Stimulated activated CD8-positive, alpha-beta memory T cell treated with anti-CD3 and anti-CD28 coated beads, Interleukin-7, amount 100 ng/mL, for 4 hours (primary cell): ENCODE measurements at regions not wholly inside any gene's neighbourhood (a gene's known extent, or its start where the extent isn't known, plus 50 kb on each side); places are given as distances from the start of the nearest gene placed in this dataset.
"Not testable (repeated sequence)": the region's sequence is repeated elsewhere in the genome, so short reads cannot be mapped to it uniquely, and the experiment has no call there.

ENCODE experiments used
- DNase-seq, 2 donors: peaks; one replicate each; pipeline ENCODE4 v3.0.0-alpha.2; 2020; ENCODE audit warnings: low read depth in 2 of 2

DNA sequence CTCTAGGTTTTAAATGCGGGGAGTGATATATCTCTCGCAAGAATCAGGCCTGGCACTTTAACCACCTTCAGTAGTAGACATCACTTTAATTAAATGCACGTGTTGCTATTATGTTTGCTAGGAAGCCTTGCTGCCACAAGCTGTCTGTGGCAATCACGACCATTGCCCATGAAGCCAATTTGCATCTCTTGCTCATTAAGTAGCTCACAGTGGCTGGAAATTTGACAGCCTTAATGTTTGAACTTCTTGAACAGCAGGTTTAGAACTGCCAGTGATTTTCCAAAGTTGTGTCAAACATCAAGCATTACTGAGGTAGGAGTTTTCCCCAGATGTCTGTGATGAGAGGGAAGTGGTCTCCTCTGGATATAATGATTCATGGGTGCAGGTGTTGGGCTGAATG, 642.3 kb upstream of the CPEB2 start:
- DNase-seq: no peak

DNA sequence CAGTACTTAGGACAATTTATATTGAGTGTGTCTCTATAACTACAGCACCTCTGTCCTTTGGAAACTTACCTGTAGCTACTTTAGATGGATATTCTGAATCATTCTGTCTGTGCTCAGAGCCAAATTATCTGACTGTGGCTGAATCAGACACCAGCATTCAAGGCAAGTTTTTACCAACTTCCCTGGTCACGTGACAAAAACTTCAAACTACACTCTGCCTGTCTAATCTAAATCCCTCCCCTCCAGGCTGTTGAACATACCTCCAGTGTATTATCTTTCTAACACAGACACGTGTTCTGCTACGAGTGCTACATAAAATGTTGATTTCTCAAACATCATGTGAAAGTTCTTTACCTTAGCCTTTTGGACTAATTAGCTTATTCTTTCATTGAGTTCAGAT, 641.2 kb upstream of the CPEB2 start:
- DNase-seq: no peak

DNA sequence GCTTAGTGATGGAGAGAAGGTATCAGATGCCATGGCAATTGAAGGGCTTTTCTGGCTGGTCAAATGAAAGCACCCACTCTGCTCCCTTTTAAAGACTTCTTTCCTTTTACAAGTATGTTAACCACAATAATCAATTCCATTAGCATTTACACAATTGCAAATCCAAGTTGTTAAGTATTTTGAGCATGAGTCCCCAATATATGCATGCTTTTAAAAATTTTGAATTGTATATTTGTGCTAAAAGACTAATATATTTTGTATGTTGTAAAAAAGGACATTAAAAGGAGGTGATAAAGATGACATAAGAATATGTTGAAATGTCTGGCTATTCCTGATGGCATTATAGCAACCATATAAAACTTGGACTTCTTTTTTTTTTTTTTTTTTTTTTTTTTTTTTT, 639.9 kb upstream of the CPEB2 start:
- no peak for DNase-seq

DNA sequence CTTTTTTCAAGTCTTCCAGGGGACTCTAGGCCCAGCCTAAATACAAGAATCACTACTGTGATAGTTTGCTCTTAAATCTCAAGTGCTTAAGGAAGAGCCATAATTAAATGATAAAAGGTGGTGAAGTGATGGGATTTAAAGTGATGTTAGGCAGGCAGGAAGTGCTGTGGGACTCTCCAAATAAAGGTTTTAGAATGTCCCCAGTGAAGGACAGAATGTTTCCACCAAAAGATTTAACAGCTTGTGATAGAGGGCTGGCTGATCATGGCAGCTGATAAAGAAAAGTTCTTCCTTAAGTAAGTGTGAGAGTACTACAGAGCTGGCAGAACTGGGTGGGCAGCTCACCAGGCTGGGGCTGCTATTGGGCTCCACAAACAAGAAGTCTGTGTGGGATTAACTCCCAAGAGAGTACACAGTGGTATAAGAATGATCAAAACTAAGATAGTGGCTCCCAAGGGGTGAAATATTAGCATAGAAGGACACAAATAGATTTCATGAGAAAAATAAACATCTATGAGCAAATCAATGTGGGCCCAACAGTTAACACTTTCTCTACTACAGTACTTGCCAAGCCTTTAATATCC, 637.2 kb upstream of the CPEB2 start:
- no peak for DNase-seq

DNA sequence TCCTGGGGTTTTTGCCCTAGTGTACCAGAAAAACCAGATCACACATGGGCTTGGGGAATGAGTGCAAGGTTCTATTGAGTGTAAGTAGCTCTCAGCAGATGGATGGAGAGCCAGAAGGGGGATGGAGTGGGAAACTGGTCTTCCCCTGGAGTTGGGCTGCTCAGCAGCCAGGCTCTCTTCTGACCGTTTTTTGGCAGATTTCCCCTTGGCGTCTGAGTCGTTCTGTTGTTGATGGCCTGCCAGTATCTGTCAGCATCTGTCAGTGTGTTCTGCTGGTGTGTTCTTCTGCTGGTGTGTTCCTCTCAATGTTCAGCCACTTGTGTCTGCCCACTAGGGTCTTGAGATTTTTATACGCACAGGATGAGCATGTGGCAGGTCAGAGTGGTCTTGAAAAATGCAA, 633.9 kb upstream of the CPEB2 start:
- no peak for DNase-seq

DNA sequence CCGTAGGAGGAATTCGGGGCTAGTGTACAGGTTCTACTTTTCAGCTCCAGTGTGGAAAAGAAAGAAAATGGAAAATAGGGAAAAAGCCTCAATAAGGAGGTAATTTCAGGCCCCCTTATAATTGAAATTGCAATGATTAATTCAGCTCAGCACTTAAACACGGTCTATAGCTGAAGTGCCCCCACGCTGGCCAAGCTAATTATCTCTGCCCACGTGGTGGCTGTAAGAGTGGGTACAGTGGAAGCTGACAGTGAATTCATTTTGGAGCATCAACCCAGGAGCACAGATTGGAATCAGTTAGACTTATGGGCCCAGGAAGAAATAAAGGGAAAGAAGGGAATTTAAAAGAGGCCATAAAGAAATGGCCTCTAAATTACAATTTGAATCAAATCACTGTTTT, 631.1 kb upstream of the CPEB2 start:
- DNase-seq: no peak

DNA sequence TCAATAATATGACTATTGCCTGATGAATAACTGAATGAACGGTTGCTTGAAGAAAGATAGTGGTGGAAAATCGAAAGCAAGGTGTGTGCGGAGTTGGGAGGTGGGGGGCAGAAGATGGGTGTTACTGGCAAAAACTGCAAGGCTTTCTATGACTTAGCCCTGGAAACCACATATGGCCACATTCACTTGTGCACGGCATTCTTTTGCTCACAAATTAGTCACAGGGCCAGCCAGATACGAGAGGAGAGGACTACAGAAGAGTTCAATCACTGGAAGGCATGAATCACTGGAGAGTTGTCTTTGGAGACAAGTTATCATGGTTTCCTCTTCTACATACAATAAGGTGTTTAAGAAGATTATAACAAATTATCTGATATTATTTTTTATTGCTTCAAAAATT, 626.5 kb upstream of the CPEB2 start:
- no peak for DNase-seq

DNA sequence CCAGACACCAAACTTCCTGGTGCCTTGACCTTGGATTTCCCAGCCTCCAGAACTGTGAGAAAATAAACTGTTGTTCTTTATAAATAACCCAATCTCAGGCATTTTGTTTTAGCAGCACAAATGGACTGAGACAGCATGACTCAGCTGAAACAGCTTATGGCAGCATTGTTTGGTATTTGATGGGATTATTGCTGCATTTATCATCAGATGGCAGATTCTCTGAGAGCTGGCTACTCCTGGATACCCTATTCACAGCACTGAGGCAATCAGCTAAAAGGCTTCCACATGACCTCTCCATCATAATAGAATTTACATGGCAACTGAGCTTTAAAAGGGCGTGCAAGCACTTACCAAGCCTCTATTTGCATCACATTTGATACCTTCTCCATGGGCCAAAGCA, 623.1 kb upstream of the CPEB2 start:
- DNase-seq: no peak

DNA sequence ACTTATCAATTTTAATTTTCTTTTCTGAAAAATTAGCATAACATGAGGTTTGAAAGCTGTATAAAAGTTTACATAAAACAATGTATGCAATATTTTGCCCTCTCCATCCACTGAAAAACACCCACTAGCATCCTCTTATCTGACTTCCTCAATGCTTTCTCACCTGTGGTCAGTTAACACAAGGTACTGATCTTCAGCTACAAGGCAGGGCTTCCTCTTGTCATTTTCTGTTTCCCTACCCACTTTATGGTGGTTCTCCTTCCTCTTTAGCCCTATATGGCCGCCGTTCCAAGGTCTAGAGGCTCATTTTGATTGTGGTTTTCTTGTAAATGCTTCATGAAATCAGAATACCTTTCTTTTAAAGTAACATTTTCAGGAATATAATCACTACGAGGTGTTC, 618.6 kb upstream of the CPEB2 start:
- no peak for DNase-seq

DNA sequence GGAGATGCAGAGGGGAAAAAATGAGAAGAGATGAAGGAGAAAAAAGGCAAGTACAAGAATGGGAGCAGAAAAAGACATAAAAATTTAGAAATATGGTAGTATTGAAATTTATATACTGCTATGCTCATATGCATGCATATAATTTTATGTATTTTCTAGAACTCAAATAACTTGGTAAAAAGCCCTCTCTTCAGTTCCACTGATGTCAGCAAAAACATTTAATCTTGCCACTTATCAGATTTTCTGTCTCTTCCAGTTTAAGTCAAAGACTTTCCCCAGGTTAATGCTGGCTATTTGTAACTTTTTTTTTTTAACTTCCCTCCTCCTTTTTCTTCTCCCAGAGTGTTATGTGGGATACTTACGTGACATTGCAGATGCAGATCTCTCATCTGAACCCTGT, 617.5 kb upstream of the CPEB2 start:
- no peak for DNase-seq

DNA sequence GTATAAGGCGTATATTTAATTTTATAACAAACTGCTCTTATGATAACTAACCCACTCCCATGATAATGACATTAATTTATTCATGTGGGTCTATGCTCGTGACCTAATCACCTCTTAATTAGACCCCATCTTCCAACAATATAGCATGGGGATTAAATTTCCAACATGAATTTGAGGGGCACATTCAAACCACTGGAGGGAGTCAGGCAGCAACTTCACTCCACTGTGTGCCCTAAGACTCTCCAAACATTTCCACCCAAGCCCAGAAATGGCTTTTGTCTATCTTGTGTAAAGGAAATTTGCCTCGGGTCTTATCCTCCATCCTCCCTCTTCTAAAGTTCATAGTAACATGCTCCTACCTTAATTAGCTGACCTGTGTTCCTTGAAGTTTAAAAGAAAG, 616.1 kb upstream of the CPEB2 start:
- DNase-seq: no peak

DNA sequence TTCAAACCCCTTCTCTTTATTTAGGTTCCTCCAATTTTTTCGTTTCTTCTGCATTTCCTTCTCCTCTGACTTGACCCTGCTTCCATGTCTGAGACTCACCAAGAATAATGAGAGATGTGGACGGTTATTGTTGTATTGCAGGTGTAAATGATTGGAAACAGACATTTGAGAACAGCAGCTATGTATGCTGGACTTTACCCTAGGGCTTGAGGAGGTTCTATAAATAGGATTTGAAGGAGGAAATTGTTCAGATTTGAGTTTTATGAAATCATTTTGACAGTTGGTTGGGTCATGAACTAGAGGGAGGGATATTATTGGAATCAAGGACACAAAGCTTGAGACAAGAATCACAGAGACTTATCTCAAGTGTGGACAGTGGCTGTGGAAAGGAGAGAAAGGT, 614.6 kb upstream of the CPEB2 start:
- no peak for DNase-seq

DNA sequence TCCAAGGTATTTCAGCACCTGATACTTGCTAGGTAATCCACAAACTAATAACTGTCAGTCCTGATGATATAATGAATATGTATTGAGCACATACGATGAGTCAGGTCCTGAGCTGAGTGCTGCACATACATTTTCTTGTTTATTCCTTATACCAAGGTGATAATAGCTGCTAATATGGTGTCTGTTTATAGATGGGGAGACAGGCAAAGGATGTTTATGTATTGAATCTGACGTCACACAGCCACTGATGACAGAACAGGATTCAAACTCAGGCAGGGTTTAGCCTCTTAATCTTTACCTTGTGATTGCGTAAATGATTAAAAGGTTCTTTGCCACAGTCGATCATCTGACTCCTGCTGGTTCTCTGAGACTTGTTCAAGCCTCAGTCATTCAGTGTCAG, 609.9 kb upstream of the CPEB2 start:
- no peak for DNase-seq

DNA sequence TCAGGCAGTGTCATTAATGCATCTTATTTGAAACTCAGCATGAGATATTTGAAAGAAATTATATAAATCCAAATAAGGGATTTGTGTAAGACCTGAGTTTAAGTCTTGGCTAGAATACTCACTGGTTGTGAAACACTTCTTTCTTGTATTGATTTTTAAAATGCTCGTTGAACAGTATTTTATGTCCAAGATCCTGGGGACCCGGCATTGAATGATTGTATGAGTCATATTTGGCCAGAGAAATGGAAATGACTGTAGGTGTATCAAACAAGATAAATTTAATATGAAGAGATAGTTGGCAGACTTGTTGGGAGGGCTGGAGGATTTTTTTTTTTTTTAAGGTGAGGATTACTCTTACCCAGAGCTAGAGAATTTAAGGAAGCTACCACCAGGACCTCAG, 606.1 kb upstream of the CPEB2 start:
- DNase-seq: no peak

DNA sequence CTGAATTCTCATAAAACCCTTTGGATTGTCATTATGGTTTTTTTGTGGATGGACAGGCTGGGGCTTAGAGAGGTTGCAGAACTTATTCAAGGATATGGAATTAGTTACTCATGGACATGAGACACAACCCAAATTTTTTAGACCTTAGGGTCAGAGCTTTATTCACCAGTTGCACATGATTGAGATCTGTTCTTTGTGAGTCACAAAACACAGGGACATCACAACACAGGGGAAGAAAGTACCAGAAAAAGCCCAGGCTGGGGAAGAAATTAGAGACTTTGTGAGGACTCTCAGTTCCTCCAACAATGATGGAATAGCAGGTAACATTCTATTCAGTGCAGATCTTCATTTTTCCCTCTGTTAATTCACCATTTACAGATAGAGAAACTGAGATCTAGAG, 602.4 kb upstream of the CPEB2 start:
- DNase-seq: no peak

DNA sequence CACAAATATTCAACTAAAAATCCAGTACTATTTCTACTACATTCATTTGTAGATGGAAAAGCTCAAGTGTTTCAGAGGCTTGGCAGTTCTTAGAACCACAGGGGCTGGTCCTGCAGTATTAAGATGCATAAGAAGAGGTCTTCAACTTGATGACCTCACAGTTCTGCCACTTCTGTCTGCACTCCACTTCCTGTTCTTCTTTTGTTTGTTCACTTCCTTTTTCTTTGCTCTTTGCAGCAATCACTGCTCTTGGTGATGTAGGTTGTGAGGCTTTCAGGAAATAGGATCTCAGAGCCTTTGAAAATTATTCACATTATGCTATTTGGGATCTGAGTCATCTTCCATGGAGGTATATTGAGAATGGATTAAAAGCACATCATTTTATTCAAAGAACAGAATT, 602.0 kb upstream of the CPEB2 start:
- no peak for DNase-seq

DNA sequence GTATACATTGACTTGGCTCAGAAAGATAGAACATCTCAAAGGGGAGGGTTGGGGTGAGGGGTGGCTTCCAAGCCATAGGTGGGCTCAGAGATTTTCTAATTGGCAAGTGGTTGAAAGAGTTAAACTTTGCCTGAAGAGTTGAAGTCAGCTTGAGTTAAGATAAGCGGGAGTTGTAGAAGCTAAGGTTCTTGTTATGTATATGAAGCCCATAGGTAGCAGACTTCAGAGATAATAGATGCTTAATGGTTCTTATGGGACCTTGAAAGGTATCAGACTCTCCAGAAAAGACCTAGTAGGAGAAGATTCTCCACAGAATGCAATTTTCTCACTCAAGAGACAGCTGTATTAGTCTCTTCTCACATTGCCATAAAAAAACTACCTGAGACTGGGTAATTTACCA, 599.1 kb upstream of the CPEB2 start:
- DNase-seq: no peak

DNA sequence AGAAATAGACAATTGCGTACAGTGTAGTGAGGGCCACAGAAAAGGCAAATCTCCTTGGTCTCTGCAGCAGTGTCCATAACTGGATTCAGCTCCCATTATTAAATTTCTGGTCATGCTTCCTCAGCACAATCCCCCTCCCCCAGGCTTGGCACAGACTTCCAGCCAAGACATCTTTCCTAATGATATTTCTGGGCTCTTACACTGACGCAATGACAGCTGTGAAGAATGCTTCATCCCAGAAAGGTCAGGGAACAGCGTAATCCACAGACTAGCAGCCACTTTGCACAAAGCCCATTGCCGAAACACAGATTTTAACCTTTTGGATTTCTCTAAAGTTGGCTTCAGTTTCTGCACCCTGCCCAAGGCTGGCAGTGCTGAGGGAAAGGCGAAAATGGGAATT, 597.6 kb upstream of the CPEB2 start:
- no peak for DNase-seq

DNA sequence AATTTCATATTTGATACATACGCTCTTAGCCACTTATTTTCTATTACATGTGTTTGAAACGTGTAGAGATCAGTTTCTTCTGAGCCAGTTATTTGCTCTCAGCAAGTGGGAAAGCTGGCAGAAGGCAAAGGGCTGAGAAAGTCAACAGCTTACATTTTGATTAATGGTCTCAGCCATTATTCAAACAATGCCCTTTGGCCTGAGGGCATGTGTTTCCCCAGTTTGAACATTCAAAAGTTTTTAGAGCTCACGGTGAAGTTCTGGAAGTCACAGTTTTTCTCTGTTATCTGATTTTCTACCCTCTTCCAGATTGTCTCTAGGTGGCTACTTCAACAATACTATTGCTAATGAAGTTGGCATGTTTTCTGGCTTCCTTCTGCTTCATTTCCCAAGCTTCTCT, 591.8 kb upstream of the CPEB2 start:
- no peak for DNase-seq

DNA sequence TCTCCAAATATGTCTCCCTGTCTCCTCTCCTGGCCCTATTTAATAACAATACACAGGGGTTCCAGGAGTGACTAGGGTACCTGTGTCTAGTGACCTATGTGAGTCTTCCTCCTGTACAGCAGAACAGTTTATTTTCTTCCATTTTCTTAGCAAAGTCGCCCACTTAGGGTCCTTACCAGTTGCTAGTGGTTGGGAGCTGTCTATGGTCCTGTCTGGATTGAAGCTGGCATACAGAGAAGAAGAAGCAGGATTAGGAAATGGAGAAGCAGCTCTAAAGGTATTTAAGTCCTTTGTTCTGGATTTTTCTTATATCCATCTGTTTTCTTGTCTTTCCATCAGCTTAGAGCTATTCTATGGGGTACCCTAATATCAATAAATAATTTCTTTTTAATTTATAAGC, 587.1 kb upstream of the CPEB2 start:
- DNase-seq: no peak

DNA sequence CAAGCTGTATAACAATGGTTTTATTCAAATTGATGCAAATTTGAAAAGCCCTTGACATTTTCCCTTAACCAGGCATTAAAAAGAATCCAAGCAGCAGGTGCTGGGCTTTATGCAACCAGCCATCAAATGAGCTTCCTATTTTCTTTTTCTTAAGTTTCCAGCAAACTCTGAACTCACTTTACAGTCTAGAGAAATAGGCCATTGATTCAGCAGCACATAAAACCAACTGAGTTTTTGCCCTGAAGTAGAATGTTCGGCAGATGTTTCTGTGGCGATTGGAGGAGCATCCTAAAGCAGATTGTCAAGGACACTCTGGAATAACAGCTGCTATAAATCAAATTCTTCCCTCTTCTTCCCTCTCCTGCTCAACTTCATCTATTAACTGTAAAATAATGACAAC, 582.8 kb upstream of the CPEB2 start:
- DNase-seq: no peak

DNA sequence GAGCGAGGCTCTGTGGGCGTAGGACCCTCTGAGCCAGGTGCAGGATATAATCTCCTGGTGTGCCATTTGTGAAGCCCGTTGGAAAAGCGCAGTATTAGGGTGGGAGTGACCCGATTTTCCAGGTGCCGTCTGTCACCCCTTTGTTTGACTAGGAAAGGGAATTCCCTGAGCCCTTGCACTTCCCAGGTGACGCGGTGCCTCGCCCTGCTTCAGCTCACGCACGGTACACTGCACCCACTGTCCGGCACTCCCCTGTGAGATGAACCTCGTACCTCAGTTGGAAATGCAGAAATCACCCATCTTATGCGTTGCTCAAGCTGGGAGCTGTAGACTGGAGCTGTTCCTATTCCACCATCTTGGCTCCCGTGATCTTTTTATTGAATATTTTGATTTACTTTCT, 576.0 kb upstream of the CPEB2 start:
- not testable (repeated sequence) for DNase-seq

DNA sequence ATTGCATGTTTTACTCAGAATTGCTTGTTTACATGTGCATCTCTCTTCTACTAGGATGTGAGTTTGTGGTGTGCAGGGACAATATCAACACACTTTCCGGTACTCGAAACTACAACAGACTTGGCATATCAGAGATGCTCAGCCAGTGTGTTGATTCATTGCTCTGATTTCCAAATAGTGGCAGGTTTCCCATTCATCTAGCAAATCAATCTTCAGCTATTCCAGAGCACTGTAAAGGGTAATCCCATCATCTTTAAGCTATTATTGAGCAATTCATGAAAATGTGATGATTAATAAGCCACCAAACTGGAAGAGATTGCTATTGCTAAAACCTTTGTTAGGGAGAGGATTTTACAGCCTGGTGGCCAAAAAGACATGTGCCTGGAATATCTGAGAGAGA, 574.2 kb upstream of the CPEB2 start:
- DNase-seq: no peak

DNA sequence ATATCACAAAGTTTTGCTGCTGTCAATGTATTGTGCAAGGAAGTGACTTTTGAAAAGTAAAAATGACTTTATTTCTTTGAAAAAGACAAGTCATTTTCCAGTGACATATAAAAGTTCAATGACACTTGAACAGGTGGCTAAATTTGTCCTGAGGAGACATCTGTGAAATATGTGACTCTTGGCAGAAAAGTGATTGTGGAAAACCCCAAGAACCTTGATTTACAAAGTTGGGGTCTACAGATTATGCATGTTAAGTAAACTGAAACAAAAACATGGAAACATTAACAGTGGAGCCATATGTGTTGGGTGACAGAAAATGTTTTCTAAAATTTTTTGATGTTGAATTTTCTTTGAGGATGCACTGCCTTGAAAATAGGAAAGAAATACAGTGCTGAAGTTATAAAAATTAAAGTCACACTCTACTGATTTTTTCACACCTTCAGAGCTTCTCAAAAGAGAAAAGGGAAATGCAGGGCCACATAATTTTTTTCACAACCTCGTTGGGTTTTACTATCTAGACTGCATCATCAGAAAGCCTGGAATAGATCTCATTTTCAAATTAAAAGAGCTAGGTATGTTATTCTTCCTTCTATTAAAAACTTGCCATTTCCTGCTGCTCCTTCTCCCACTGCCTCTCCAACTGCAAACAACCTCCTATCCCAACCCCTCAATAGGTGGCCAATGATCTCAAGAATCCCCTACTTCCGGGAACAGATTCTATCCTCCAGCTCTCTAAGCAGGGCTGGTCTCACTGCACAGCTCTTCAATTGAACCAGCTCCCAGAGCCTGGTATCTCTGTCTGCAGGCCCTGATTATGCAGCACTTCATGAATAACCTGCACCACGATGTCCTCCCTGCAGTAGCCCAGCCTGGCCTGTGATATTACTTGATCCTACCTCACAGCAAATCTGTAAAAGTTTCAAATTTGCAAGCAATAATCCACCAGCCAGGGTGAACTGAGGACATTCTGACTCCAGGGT, 570.8 kb upstream of the CPEB2 start:
- DNase-seq: no peak
